ENCODE measurements at regions not wholly inside any gene's neighbourhood (a gene's known extent, or its start where the extent isn't known, plus 50 kb on each side); places are given as distances from the start of the nearest gene placed in this dataset.
"Not testable (repeated sequence)": the region's sequence is repeated elsewhere in the genome, so short reads cannot be mapped to it uniquely, and the experiment has no call there.

- Histone ChIP-seq H3K36me3 (replicated peaks) (no peaks in the 10 kb centered on the region), H3K27me3 (ENCODE audit: low read depth) (no peaks in the 10 kb centered on the region; the same call in 1 of the 2 replicates), H3K9me3 (no peaks in the 10 kb centered on the region), H3K4me1 (no peaks in the 10 kb centered on the region), H3K4me3 (no peak overlapping the region)
- in situ Hi-C loops (cut with MboI; ENCODE audit: low sequenced_read_pairs): no loop called here
- no peak for DNase-seq (ENCODE audit: low spot score in 2 of 2)
Measured at GRCh38 chr18:40314199-40314598, 1640.8 kb upstream of the PIK3C3 start.

DNA sequence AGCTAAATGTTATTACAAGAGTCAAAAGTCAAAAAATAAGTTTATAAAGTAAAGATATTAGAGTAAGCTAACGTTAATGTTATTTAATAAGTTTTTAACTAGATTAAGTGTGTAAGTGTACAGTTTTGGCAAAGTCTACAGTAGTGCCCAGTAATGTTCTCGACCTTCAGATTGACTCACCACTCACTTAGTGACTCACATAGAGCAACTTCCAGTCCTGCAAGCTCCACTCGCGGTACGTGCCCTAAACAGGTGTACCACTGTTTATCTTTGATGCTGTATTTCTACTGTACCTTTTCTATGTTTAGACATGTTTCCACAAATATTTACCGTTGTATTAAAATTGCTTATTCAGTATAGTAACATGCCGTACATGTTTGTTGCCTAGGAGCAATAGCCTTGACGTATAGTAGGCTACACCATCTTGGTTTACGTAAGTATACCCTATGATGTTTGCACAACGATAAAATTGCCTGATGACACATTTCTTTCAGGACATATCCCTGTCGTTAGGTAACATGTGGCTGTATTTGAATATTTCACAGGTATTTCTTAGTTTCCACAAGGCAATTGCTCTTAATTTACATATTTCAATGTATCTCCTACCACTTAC is 1641.9 kb upstream of the PIK3C3 start:
- H3K36me3 ChIP-seq (replicated peaks): no peaks in the 10 kb centered on the region
- in situ Hi-C loops (cut with MboI; ENCODE audit: low sequenced_read_pairs): no loop called here
- H3K4me1 ChIP-seq: no peaks in the 10 kb centered on the region
- no peaks in the 10 kb centered on the region; the same call in 1 of the 2 replicates for H3K27me3 ChIP-seq (ENCODE audit: low read depth)
- no peak for DNase-seq (ENCODE audit: low spot score in 2 of 2)
- H3K9me3 ChIP-seq: no peaks in the 10 kb centered on the region
- H3K4me3 ChIP-seq: no peak overlapping the region

- H3K4me1 ChIP-seq: peaks cover under 1% of the 10 kb centered on the region; the same call in 1 of the 2 replicates
- H3K27me3 ChIP-seq (ENCODE audit: low read depth): no peaks in the 10 kb centered on the region; the same call in 1 of the 2 replicates
- in situ Hi-C loops (cut with MboI; ENCODE audit: low sequenced_read_pairs): no loop called here
- H3K9me3 ChIP-seq: peaks cover 10% of the 10 kb centered on the region
- DNase-seq (ENCODE audit: low spot score in 2 of 2): no peak
- no peaks in the 10 kb centered on the region for H3K36me3 ChIP-seq (replicated peaks)
- H3K4me3 ChIP-seq: no peak overlapping the region
Measured at GRCh38 chr18:40307627-40308026, 1647.4 kb upstream of the PIK3C3 start.

DNA sequence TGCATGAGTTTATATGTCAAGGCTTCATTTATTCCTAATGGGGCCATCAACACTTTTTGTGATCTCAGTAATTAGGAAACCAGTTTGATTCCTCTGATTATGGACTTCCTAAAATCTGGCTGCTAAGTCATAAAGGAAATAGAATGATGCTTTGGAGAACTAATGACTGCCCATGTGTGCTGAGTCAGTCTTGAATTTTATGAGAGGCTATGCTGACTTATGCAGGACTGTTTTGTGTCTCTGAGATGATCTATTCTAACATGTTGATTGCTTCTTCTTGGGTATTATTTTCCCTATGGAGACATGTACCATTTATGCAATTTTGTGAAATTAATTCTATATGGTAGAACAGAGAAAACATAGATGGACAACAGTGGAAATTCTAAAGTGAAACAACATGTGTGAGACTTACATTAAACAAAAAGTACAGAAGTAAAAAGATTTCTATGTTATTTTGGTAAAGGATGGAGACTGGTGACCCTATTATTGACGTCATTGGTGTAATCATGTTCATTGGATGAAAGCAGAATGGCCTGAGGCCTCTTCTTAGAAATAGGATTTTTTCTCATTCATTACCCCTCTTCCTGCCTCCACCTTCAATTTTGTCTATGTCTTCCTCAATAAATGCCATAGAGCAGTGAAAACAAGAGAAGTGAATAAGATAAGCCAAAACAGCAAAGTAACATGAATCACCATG is 1658.2 kb upstream of the PIK3C3 start:
- in situ Hi-C loops (cut with MboI; ENCODE audit: low sequenced_read_pairs): no loop called here
- H3K4me3 ChIP-seq: no peak overlapping the region
- DNase-seq (ENCODE audit: low spot score in 2 of 2): no peak

GRCh38 chr18:40292985-40293710 is 1661.9 kb upstream of the PIK3C3 start:
- H3K9me3 ChIP-seq: no peaks in the 10 kb centered on the region
- no peaks in the 10 kb centered on the region for H3K27me3 ChIP-seq (ENCODE audit: low read depth)
- DNase-seq (ENCODE audit: low spot score in 2 of 2): peak; percentile 34 to 35
- no peaks in the 10 kb centered on the region for H3K36me3 ChIP-seq (replicated peaks)
- in situ Hi-C loops (cut with MboI; ENCODE audit: low sequenced_read_pairs): no loop called here
- H3K4me3 ChIP-seq: no peak overlapping the region
- H3K4me1 ChIP-seq: peaks cover 11% of the 10 kb centered on the region

More for the DNA sequence above, 1658.2 kb upstream of the PIK3C3 start:
- no peaks in the 10 kb centered on the region for H3K36me3 ChIP-seq (replicated peaks)
- no peaks in the 10 kb centered on the region for H3K9me3 ChIP-seq
- no peaks in the 10 kb centered on the region for H3K27me3 ChIP-seq (ENCODE audit: low read depth)
- peaks cover 11% of the 10 kb centered on the region for H3K4me1 ChIP-seq

- H3K4me3 ChIP-seq: no peak overlapping the region
- in situ Hi-C loops (cut with MboI; ENCODE audit: low sequenced_read_pairs): no loop called here
- DNase-seq (ENCODE audit: low spot score in 2 of 2): no peak
- H3K9me3 ChIP-seq: no peaks in the 10 kb centered on the region
- H3K4me1 ChIP-seq: peaks cover 5% of the 10 kb centered on the region; the same call in 1 of the 2 replicates
- H3K27me3 ChIP-seq (ENCODE audit: low read depth): no peaks in the 10 kb centered on the region
- H3K36me3 ChIP-seq (replicated peaks): no peaks in the 10 kb centered on the region
Measured at GRCh38 chr18:40283560-40283959, 1671.5 kb upstream of the PIK3C3 start.

DNA sequence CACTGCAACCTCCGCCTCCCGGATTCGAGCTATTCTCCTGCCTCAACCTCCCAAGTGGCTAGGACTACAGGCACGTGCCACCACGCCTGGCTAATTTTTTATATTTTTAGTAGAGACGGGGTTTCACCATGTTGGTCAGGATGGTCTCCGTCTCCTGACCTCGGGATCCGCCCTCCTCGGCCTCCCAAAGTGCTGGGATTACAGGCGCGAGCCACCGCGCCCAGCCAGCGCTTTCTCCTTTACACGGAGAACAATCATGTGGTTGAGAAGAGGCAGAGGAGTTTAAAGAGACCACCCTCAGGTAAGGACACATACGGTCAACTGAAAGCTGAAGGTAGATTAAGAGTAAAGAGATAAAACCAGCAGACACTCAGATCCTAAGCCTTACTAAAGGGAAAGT is 1673.7 kb upstream of the PIK3C3 start:
- H3K9me3 ChIP-seq; H3K4me1 ChIP-seq; H3K27me3 ChIP-seq (ENCODE audit: low read depth); H3K4me3 ChIP-seq; H3K36me3 ChIP-seq (replicated peaks); in situ Hi-C loops (cut with MboI; ENCODE audit: low sequenced_read_pairs); DNase-seq (ENCODE audit: low spot score in 2 of 2): not testable (repeated sequence)

GRCh38 chr18:40274618-40275196 is 1680.3 kb upstream of the PIK3C3 start:
- in situ Hi-C loops (cut with MboI; ENCODE audit: low sequenced_read_pairs): no loop called here
- Histone ChIP-seq H3K4me1 (peaks cover 22% of the 10 kb centered on the region), H3K36me3 (replicated peaks) (no peaks in the 10 kb centered on the region), H3K27me3 (ENCODE audit: low read depth) (no peaks in the 10 kb centered on the region), H3K9me3 (no peaks in the 10 kb centered on the region), H3K4me3 (no peak overlapping the region)
- peak; percentile 30 to 32 for DNase-seq (ENCODE audit: low spot score in 2 of 2)

GRCh38 chr18:40272630-40273231 is 1682.3 kb upstream of the PIK3C3 start:
- Histone ChIP-seq H3K36me3 (replicated peaks) (no peaks in the 10 kb centered on the region), H3K4me3 (no peak overlapping the region), H3K4me1 (peaks cover 22% of the 10 kb centered on the region), H3K9me3 (no peaks in the 10 kb centered on the region), H3K27me3 (ENCODE audit: low read depth) (no peaks in the 10 kb centered on the region)
- DNase-seq (ENCODE audit: low spot score in 2 of 2): peak; percentile 17 to 61
- in situ Hi-C loops (cut with MboI; ENCODE audit: low sequenced_read_pairs): no loop called here

GRCh38 chr18:40259115-40259835 is 1695.8 kb upstream of the PIK3C3 start:
- H3K27me3 ChIP-seq (ENCODE audit: low read depth): no peaks in the 10 kb centered on the region
- H3K9me3 ChIP-seq: peaks cover 2% of the 10 kb centered on the region; the same call in 1 of the 2 replicates
- no peak overlapping the region for H3K4me3 ChIP-seq
- H3K4me1 ChIP-seq: no peaks in the 10 kb centered on the region
- no peak for DNase-seq (ENCODE audit: low spot score in 2 of 2)
- H3K36me3 ChIP-seq (replicated peaks): no peaks in the 10 kb centered on the region
- in situ Hi-C loops (cut with MboI; ENCODE audit: low sequenced_read_pairs): no loop called here

DNA sequence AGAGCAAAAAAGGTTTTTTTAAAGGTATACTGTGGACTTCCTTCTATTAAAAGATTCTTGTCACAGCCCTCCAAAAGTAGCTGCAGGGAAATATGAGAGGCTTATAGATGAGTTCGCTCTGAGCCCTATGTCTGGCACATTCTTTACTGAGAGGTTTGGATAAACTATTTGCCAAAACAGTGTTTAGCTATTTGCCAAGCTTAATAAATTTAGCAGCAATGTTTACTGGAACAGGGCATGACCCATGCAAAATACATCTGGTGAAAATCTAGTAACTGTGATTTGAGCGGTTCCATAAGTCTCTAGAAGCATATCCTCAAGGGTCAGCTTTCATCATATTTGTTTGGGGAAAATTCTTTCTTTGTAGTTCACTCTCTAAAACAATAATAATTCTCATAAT is 1696.7 kb upstream of the PIK3C3 start:
- no peaks in the 10 kb centered on the region for H3K4me1 ChIP-seq
- peaks cover 2% of the 10 kb centered on the region; the same call in 1 of the 2 replicates for H3K9me3 ChIP-seq
- H3K4me3 ChIP-seq: no peak overlapping the region
- no peak for DNase-seq (ENCODE audit: low spot score in 2 of 2)
- no peaks in the 10 kb centered on the region for H3K27me3 ChIP-seq (ENCODE audit: low read depth)
- in situ Hi-C loops (cut with MboI; ENCODE audit: low sequenced_read_pairs): no loop called here
- no peaks in the 10 kb centered on the region for H3K36me3 ChIP-seq (replicated peaks)

DNA sequence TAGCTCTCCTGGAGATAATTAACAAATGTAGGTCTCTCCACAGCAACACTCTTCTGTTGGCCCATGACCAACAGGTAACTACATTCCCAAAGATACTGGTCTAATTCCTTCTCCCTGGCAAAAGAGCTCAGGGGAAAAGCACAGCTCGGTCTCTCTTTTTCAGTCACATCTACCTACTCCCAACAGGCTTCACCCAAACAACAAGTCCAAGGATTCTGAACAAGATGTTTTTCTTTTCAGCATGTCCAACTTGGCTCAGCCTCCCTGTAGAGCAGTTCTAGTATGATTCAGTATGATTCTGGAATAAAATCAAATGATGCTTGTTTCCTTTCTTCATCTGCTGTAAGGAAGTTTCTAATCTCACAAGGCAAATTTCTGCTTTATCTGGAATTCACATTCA is 1704.8 kb upstream of the PIK3C3 start:
- H3K27me3 ChIP-seq (ENCODE audit: low read depth): no peaks in the 10 kb centered on the region
- H3K36me3 ChIP-seq (replicated peaks): no peaks in the 10 kb centered on the region
- no peaks in the 10 kb centered on the region for H3K4me1 ChIP-seq
- H3K4me3 ChIP-seq: no peak overlapping the region
- H3K9me3 ChIP-seq: no peaks in the 10 kb centered on the region
- DNase-seq (ENCODE audit: low spot score in 2 of 2): no peak
- in situ Hi-C loops (cut with MboI; ENCODE audit: low sequenced_read_pairs): no loop called here
